HepG2 (cell line): ENCODE measurements at regions not wholly inside any gene's neighbourhood (a gene's known extent, or its start where the extent isn't known, plus 50 kb on each side); places are given as distances from the start of the nearest gene placed in this dataset.

Experiments
- ATAC-seq: fragments of 200-7000 bp; cut with Tn5 transposase; 3 replicates; pipeline ENCODE4 v1.9.1; 2020; ENCODE audit warnings: mild to moderate bottlenecking, moderate library complexity
- BruUV-seq: library from RNA; stranded (reverse); fragments of 400-500 nt; replicated peaks from 2 replicates; lab custom pipeline; 2021; lab: Mats Ljungman, UMichigan
- CTCF ChIA-PET: fragments of 300-600 bp; formaldehyde crosslinking; extraction: SDS; loops from one replicate; lab custom pipeline; 2021; ENCODE audit warnings: low total read pairs, inconsistent platforms, low intra/inter-chr PET ratio; lab: Yijun Ruan, JAX
- POLR2A ChIA-PET: fragments of 350-600 bp; sonication (Branson Sonifier 250); formaldehyde crosslinking; loops from one replicate; lab custom pipeline; 2020; ENCODE audit warnings: antibody characterized with exemption, inconsistent platforms; lab: Yijun Ruan, JAX
- DNase-seq: peaks from one replicate; pipeline ENCODE4 v3.0.0-alpha.2; 2015; ENCODE audit warnings: low spot score
- FAIRE-seq: peaks from 3 replicates; lab custom pipeline; 2011; peaks lifted over from hg19 to GRCh38; lab: Jason Lieb, UNC
- H2AFZ ChIP-seq: one replicate; pipeline ENCODE4 v1.6.1; 2011; ENCODE audit warnings: low read length, inconsistent platforms
- H3K27ac ChIP-seq: fragments of 300-600 bp; 3 replicates; pipeline ENCODE4 v1.8.0; 2011; ENCODE audit warnings: mixed run types, mild to moderate bottlenecking, mixed read lengths, low read length, inconsistent platforms; ENCODE audit not compliant: insufficient read depth; ENCODE audit errors: extremely low read length
- H3K27me3 ChIP-seq, 2 experiments: fragments of 200-600 bp in 1 of 2; 2 replicates in 1 of 2; 3 replicates in 1 of 2; pipeline versions ENCODE4 v1.6.0 to v1.8.0; 2011; ENCODE audit warnings: low read length in 2 of 2, mild to moderate bottlenecking in 2 of 2, moderate library complexity in 2 of 2, inconsistent platforms in 1 of 2; ENCODE audit not compliant: insufficient read depth in 2 of 2, control insufficient read depth in 1 of 2
- H3K36me3 ChIP-seq, 2 experiments: fragments of 200-600 bp in 1 of 2; replicated peaks in 1 of 2; 2 replicates in 1 of 2; 3 replicates in 1 of 2; pipeline versions ENCODE4 v1.5.1 to v1.8.0; 2011; ENCODE audit warnings: low read length in 2 of 2, inconsistent platforms in 1 of 2; ENCODE audit not compliant: insufficient read depth in 2 of 2, control insufficient read depth in 1 of 2
- H3K4me1 ChIP-seq: 2 replicates; pipeline ENCODE4 v1.5.1; 2012; ENCODE audit warnings: low read length, inconsistent platforms; ENCODE audit not compliant: insufficient read depth
- H3K4me2 ChIP-seq: 2 replicates; pipeline ENCODE4 v1.6.0; 2011; ENCODE audit warnings: low read depth, low read length, inconsistent platforms
- H3K4me3 ChIP-seq, 3 experiments: fragments of 200-600 bp in 1 of 3; sonication (generic), shearing (Covaris generic) in 1 of 3; replicated peaks in 1 of 3; 2 replicates each; pipeline ENCODE4 v1.5.1; 2011 to 2016; ENCODE audit warnings: low read length in 3 of 3, inconsistent platforms in 2 of 3, low read depth in 2 of 3, mild to moderate bottlenecking in 2 of 3, control low read depth in 1 of 3, mixed read lengths in 1 of 3; ENCODE audit not compliant: insufficient read depth in 1 of 3
- H3K79me2 ChIP-seq: one replicate; pipeline ENCODE4 v1.6.1; 2011; ENCODE audit warnings: low read length, inconsistent platforms; ENCODE audit not compliant: insufficient read depth
- H3K9ac ChIP-seq: 2 replicates; pipeline ENCODE4 v1.6.0; 2011; ENCODE audit warnings: mild to moderate bottlenecking, low read depth, low read length, inconsistent platforms; ENCODE audit not compliant: insufficient read depth
- H3K9me3 ChIP-seq: 2 replicates; pipeline ENCODE4 v1.5.1; 2012; ENCODE audit warnings: mild to moderate bottlenecking, low read length
- H4K20me1 ChIP-seq: 2 replicates; pipeline ENCODE4 v1.6.0; 2011; ENCODE audit warnings: inconsistent platforms, mild to moderate bottlenecking, low read length, moderate library complexity; ENCODE audit not compliant: insufficient read depth
- ADNP ChIP-seq: sonication (generic); formaldehyde crosslinking; IDR thresholded peaks from 2 replicates; pipeline ENCODE4 v1.4.0; 2020; ENCODE audit warnings: missing genetic modification reagents
- KIAA2018 ChIP-seq: sonication (generic); formaldehyde crosslinking; IDR thresholded peaks from 2 replicates; pipeline ENCODE4 v1.5.0; 2020; ENCODE audit warnings: mild to moderate bottlenecking, missing genetic modification reagents, borderline replicate concordance
- PAWR ChIP-seq: sonication (generic); formaldehyde crosslinking; IDR thresholded peaks from 2 replicates; pipeline ENCODE4 v1.4.0; 2020; ENCODE audit warnings: missing genetic modification reagents, mild to moderate bottlenecking, borderline replicate concordance
- PHF5A ChIP-seq: IDR thresholded peaks from one replicate; pipeline ENCODE4 v1.6.1; 2018; ENCODE audit warnings: low read depth, missing genetic modification reagents; ENCODE audit not compliant: unreplicated experiment
- THAP9 ChIP-seq: sonication (generic); formaldehyde crosslinking; IDR thresholded peaks from 2 replicates; pipeline ENCODE4; 2020; ENCODE audit warnings: missing genetic modification reagents, mild to moderate bottlenecking, borderline replicate concordance
- TRIM22 ChIP-seq: fragments of 450-650 bp; IDR thresholded peaks from 2 replicates; pipeline ENCODE4 v1.6.1; 2017
- ZNF18 ChIP-seq: sonication (generic); formaldehyde crosslinking; IDR thresholded peaks from 2 replicates; pipeline ENCODE4 v1.8.0; 2022; ENCODE audit warnings: mild to moderate bottlenecking, missing genetic modification reagents; ENCODE audit not compliant: insufficient replicate concordance
- ZNF263 ChIP-seq: sonication (generic); formaldehyde crosslinking; IDR thresholded peaks from 2 replicates; pipeline ENCODE4 v1.4.0; 2020; ENCODE audit warnings: missing genetic modification reagents
- WGBS: methylation state at CpG from one replicate; pipeline ENCODE4 v1.1.6; 2017; ENCODE audit warnings: low lambda C conversion rate; 5-methylcytosine and 5-hydroxymethylcytosine counted together
- in situ Hi-C: cut with HindIII; loops from 2 replicates; pipeline ENCODE4 v1.10.0; 2017; ENCODE audit warnings: low pct_unique_long_range_greater_than_20kb; ENCODE audit not compliant: extremely low pct_ligation_motif_present
- intact Hi-C: fragments of 100-400 bp; cut with micrococcal nuclease; formaldehyde crosslinking; loops from one replicate; pipeline ENCODE4 v1.10.0; 2022; ENCODE audit not compliant: unreplicated experiment

- H3K4me2 ChIP-seq: no peak overlapping the region
- in situ Hi-C loops (no loop called here), intact Hi-C loops (no loop called here)
- H3K27me3 ChIP-seq: no peaks in the 10 kb centered on the region
- DNase-seq (no peak), ATAC-seq (no peak), FAIRE-seq (no peak)
- H3K9ac ChIP-seq: no peak overlapping the region
- H3K9me3 ChIP-seq: no peaks in the 10 kb centered on the region
- H3K36me3 ChIP-seq: no peaks in the 10 kb centered on the region
- no peak overlapping the region for H3K4me3 ChIP-seq
- H4K20me1 ChIP-seq: no peaks in the 10 kb centered on the region
- H3K4me1 ChIP-seq: no peaks in the 10 kb centered on the region
- no peak overlapping the region for H2AFZ ChIP-seq
- ChIA-PET CTCF (no interaction called here), POLR2A (no interaction called here)
- H3K27ac ChIP-seq: no peak overlapping the region
- H3K79me2 ChIP-seq: no peaks in the 10 kb centered on the region
- BruUV-seq: no TSS peak
- 6% methylated on average over 1 of the region's 1 CpG for WGBS
- TF ChIP-seq ZNF18 (CRISPR knock-in tag) (no peak), TRIM22 (no peak), ADNP (CRISPR knock-in tag) (no peak), ZNF263 (no peak), PAWR (no peak), THAP9 (CRISPR knock-in tag) (no peak), PHF5A (CRISPR knock-in tag) (no peak), KIAA2018 (CRISPR knock-in tag) (no peak)
Measured at GRCh38 chr18:38805256-38805655, 1239.7 kb upstream of the CELF4 start.
